Vagina (tissue), 2 donors: ENCODE measurements at regions not wholly inside any gene's neighbourhood (a gene's known extent, or its start where the extent isn't known, plus 50 kb on each side); places are given as distances from the start of the nearest gene placed in this dataset.

Source experiments
- DNase-seq, 2 donors: peaks; one replicate each; pipeline ENCODE4 v3.0.0-alpha.2; 2017; ENCODE audit errors: extremely low spot score in 2 of 2
- H3K27ac ChIP-seq: fragments of 200-600 bp; sonication (generic); one replicate; pipeline ENCODE4 v1.5.1; 2019
- H3K27me3 ChIP-seq: fragments of 200-600 bp; sonication (generic); one replicate; pipeline ENCODE4 v1.5.1; 2019
- H3K36me3 ChIP-seq, 2 donors: fragments of 200-600 bp; sonication (generic); one replicate each; pipeline ENCODE4 v1.5.1; 2017 to 2019
- H3K4me1 ChIP-seq: fragments of 200-600 bp; sonication (generic); one replicate; pipeline ENCODE4 v1.5.1; 2019
- H3K4me3 ChIP-seq, 2 donors: fragments of 200-600 bp; sonication (generic); 1 replicate in 1 of 2; 2 replicates in 1 of 2; pipeline ENCODE4 v1.5.1; 2016 to 2019
- H3K9me3 ChIP-seq: fragments of 200-600 bp; sonication (generic); one replicate; pipeline ENCODE4 v1.5.1; 2019
- CTCF ChIP-seq, 3 experiments: fragments of 450-650 bp in 2 of 3; fragments of 200-600 bp in 1 of 3; sonication (generic) in 1 of 3; IDR thresholded peaks; one replicate each; pipeline ENCODE4 v1.5.1; 2017 to 2019; ENCODE audit warnings: antibody characterized with exemption in 3 of 3, mild to moderate bottlenecking in 2 of 3, moderate library complexity in 2 of 3
- POLR2A ChIP-seq, 2 donors: fragments of 450-650 bp; IDR thresholded peaks; one replicate each; pipeline ENCODE4 v1.6.1; 2017; ENCODE audit warnings: antibody characterized with exemption in 2 of 2, mild to moderate bottlenecking in 2 of 2, moderate library complexity in 2 of 2
- POLR2AphosphoS5 ChIP-seq, 2 donors: sonication (generic); formaldehyde crosslinking; IDR thresholded peaks; one replicate each; pipeline ENCODE4 v1.9.0; 2017; ENCODE audit warnings: antibody characterized with exemption in 2 of 2, mild to moderate bottlenecking in 2 of 2, low read depth in 1 of 2; ENCODE audit not compliant: insufficient read depth in 1 of 2
- intact Hi-C: fragments of 100-400 bp; cut with DNase I; formaldehyde crosslinking; loops from one replicate; pipeline ENCODE4 v1.15.1; 2023

DNA sequence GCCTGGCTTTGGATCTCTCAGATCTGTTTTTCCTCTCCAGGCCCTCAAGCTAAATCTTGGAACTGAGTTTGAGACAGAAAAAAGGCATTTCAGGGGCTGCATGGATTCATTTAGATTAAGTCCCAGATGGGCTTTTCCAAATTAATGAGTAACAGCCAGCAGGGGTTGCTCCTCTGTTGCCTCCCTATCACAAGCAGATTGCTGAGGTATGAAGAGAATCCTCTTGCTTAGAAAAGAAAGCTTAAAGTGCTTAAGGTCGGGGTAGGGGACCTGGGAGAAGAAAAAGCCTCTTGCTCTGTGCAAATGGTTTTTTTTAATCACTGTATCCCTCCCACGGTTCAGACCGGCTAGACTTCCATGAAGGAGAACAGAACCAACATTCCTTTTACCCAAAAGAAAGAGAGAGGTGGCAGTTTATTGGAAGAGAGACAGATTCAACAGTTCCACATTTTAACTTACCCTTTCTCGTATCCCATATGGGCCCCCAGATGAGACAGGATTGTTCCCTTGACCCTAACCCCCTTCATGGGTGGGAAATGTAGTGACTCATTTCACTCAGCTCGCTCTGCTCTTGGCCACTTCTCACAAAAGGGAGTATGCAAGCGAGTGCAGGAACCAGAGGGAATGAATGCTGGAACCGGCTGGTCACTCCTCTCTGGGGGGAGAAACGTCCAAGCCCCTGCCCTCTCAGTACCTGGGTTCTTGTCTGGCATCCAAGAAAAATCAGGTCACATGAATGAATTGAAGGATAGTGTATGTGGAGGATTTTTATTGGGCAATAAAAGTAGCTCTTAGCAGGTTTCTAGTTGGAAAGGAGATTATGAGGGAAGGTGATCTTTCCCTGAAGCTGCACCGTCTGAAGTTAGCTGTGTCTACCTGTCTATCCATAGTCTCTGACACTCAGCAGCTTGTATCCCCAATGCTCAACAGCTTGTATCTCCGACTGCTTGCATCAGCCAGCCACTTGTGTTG, 745.2 kb downstream of the SI start:
- H3K4me1 ChIP-seq, result no peaks in the 10 kb centered on the region
- TF ChIP-seq CTCF (IDR thresholded peaks at IDR 0.05) (no peak), POLR2AphosphoS5 (IDR thresholded peaks at IDR 0.05; ENCODE audit: insufficient read depth in 1 of 2, low read depth in 1 of 2) (no peak), POLR2A (IDR thresholded peaks at IDR 0.05) (no peak)
- no peaks in the 10 kb centered on the region for H3K36me3 ChIP-seq
- no peak overlapping the region for H3K27ac ChIP-seq
- H3K4me3 ChIP-seq, result no peak overlapping the region
- no peak for DNase-seq
- no peaks in the 10 kb centered on the region for H3K9me3 ChIP-seq
- H3K27me3 ChIP-seq, result no peaks in the 10 kb centered on the region
- intact Hi-C loops, result no loop called here

GRCh38 chr3:164326714-164327113, 751.6 kb downstream of the SI start:
- Histone ChIP-seq H3K27me3 (no peaks in the 10 kb centered on the region), H3K36me3 (no peaks in the 10 kb centered on the region), H3K9me3 (no peaks in the 10 kb centered on the region), H3K4me3 (no peak overlapping the region), H3K4me1 (no peaks in the 10 kb centered on the region), H3K27ac (no peak overlapping the region)
- intact Hi-C loops, result no loop called here
- no peak for DNase-seq
- TF ChIP-seq POLR2AphosphoS5 (IDR thresholded peaks at IDR 0.05; ENCODE audit: insufficient read depth in 1 of 2, low read depth in 1 of 2), result no peak
- TF ChIP-seq CTCF (IDR thresholded peaks at IDR 0.05), result no peak
- TF ChIP-seq POLR2A (IDR thresholded peaks at IDR 0.05), result no peak

- no peaks in the 10 kb centered on the region for H3K9me3 ChIP-seq
- H3K4me1 ChIP-seq, result no peaks in the 10 kb centered on the region
- DNase-seq, result no peak
- H3K36me3 ChIP-seq, result no peaks in the 10 kb centered on the region
- H3K4me3 ChIP-seq, result no peak overlapping the region
- no peak overlapping the region for H3K27ac ChIP-seq
- H3K27me3 ChIP-seq, result no peaks in the 10 kb centered on the region
- intact Hi-C loops, result no loop called here
- TF ChIP-seq CTCF (IDR thresholded peaks at IDR 0.05) (no peak), POLR2A (IDR thresholded peaks at IDR 0.05) (no peak), POLR2AphosphoS5 (IDR thresholded peaks at IDR 0.05; ENCODE audit: insufficient read depth in 1 of 2, low read depth in 1 of 2) (no peak)
Measured at GRCh38 chr3:164320962-164321361, 757.3 kb downstream of the SI start.

GRCh38 chr3:164306042-164306441, 772.3 kb downstream of the SI start:
- Histone ChIP-seq H3K27me3 (no peaks in the 10 kb centered on the region), H3K9me3 (no peaks in the 10 kb centered on the region), H3K27ac (no peak overlapping the region), H3K4me1 (no peaks in the 10 kb centered on the region), H3K36me3 (no peaks in the 10 kb centered on the region), H3K4me3 (no peak overlapping the region)
- TF ChIP-seq CTCF (IDR thresholded peaks at IDR 0.05), result no peak
- no peak for TF ChIP-seq POLR2AphosphoS5 (IDR thresholded peaks at IDR 0.05; ENCODE audit: insufficient read depth in 1 of 2, low read depth in 1 of 2)
- TF ChIP-seq POLR2A (IDR thresholded peaks at IDR 0.05), result no peak
- intact Hi-C loops, result no loop called here
- DNase-seq, result no peak

DNA sequence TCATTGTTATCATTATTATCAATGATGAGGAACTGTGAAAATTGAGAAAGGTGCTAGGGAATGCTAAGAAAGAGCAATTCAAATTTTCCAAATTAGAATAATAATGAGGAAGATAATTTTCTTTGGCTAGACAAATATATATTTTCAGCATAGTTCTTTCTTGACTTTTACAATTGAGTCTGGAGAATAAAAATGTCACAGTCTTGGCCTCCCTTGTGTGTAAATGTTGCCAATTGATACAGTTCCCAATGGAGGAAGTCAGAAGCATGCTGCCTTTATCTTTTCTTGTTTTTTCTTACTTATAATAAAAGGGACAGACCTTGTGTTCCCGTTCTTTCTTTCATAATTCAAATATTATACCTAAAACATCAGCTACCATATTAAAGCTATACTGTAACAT, 774.4 kb downstream of the SI start:
- TF ChIP-seq POLR2AphosphoS5 (IDR thresholded peaks at IDR 0.05; ENCODE audit: insufficient read depth in 1 of 2, low read depth in 1 of 2), result no peak
- TF ChIP-seq CTCF (IDR thresholded peaks at IDR 0.05), result no peak
- no peak for TF ChIP-seq POLR2A (IDR thresholded peaks at IDR 0.05)
- H3K27me3 ChIP-seq, result no peaks in the 10 kb centered on the region
- DNase-seq, result no peak
- no peaks in the 10 kb centered on the region for H3K9me3 ChIP-seq
- intact Hi-C loops, result no loop called here
- no peak overlapping the region for H3K4me3 ChIP-seq
- H3K4me1 ChIP-seq, result no peaks in the 10 kb centered on the region
- H3K36me3 ChIP-seq, result no peaks in the 10 kb centered on the region
- H3K27ac ChIP-seq, result no peak overlapping the region
